NCI-H146 (cell line): ENCODE measurements at regions not wholly inside any gene's neighbourhood (a gene's known extent, or its start where the extent isn't known, plus 50 kb on each side); places are given as distances from the start of the nearest gene placed in this dataset.

Experiments
- DNase-seq: peaks from one replicate; lab custom pipeline; 2025; lab: John Stamatoyannopoulos, UW

- no peak for DNase-seq
Observed at GRCh38 chr1:189336115-189337100, 1141.3 kb downstream of the BRINP3 start.

- peak; percentile 12 for DNase-seq
Observed at GRCh38 chr1:189349607-189350006, 1128.1 kb downstream of the BRINP3 start.

- no peak for DNase-seq
Observed at GRCh38 chr1:189350983-189351616, 1126.6 kb downstream of the BRINP3 start.

GRCh38 chr1:189351960-189352359, 1125.7 kb downstream of the BRINP3 start:
- no peak for DNase-seq

GRCh38 chr1:189356206-189356605, 1121.5 kb downstream of the BRINP3 start:
- no peak for DNase-seq

GRCh38 chr1:189357317-189357716, 1120.3 kb downstream of the BRINP3 start:
- DNase-seq = no peak

GRCh38 chr1:189369612-189370011, 1108.1 kb downstream of the BRINP3 start:
- no peak for DNase-seq

GRCh38 chr1:189374816-189375215, 1102.8 kb downstream of the BRINP3 start:
- DNase-seq = no peak

GRCh38 chr1:189405419-189405818, 1072.2 kb downstream of the BRINP3 start:
- no peak for DNase-seq

GRCh38 chr1:189409774-189410173, 1067.9 kb downstream of the BRINP3 start:
- no peak for DNase-seq

- no peak for DNase-seq
Observed at GRCh38 chr1:189424746-189425331, 1052.8 kb downstream of the BRINP3 start.

- peak; percentile 58 for DNase-seq
Observed at GRCh38 chr1:189429610-189430009, 1048.1 kb downstream of the BRINP3 start.

GRCh38 chr1:189431447-189431846, 1046.2 kb downstream of the BRINP3 start:
- DNase-seq = no peak

GRCh38 chr1:189432753-189433152, 1044.9 kb downstream of the BRINP3 start:
- no peak for DNase-seq

- peak; percentile 42 for DNase-seq
Observed at GRCh38 chr1:189434461-189434860, 1043.2 kb downstream of the BRINP3 start.

GRCh38 chr1:189435398-189435797, 1042.3 kb downstream of the BRINP3 start:
- DNase-seq = no peak

- DNase-seq = no peak
Observed at GRCh38 chr1:189438808-189439207, 1038.9 kb downstream of the BRINP3 start.

- DNase-seq = no peak
Observed at GRCh38 chr1:189463166-189463565, 1014.5 kb downstream of the BRINP3 start.

- DNase-seq = peak; percentile 46
Observed at GRCh38 chr1:189496768-189497167, 980.9 kb downstream of the BRINP3 start.

GRCh38 chr1:189499736-189500135, 977.9 kb downstream of the BRINP3 start:
- DNase-seq = no peak

GRCh38 chr1:189500778-189501177, 976.9 kb downstream of the BRINP3 start:
- no peak for DNase-seq

GRCh38 chr1:189510827-189511226, 966.8 kb downstream of the BRINP3 start:
- no peak for DNase-seq

GRCh38 chr1:189513091-189513490, 964.6 kb downstream of the BRINP3 start:
- DNase-seq = no peak
